Astrocyte (in vitro differentiated cells and primary cell): ENCODE measurements at regions not wholly inside any gene's neighbourhood (a gene's known extent, or its start where the extent isn't known, plus 50 kb on each side); places are given as distances from the start of the nearest gene placed in this dataset.

Experiments used
- DNase-seq: peaks from one replicate; pipeline ENCODE4 v3.0.0-alpha.2; 2010; ENCODE audit warnings: low read depth
- FAIRE-seq: peaks from 2 replicates; lab custom pipeline; 2011; peaks lifted over from hg19 to GRCh38; lab: Jason Lieb, UNC
- H2AFZ ChIP-seq: 2 replicates; pipeline ENCODE4 v1.6.0; 2012; ENCODE audit warnings: low read depth, low read length, inconsistent platforms
- H3K27ac ChIP-seq: 2 replicates; pipeline ENCODE4 v1.5.1; 2011; ENCODE audit warnings: low read depth, low read length, inconsistent platforms
- H3K27me3 ChIP-seq: 2 replicates; pipeline ENCODE4 v1.6.0; 2011; ENCODE audit warnings: low read length, inconsistent platforms; ENCODE audit not compliant: insufficient read depth
- H3K36me3 ChIP-seq: 2 replicates; pipeline ENCODE4 v1.5.1; 2011; ENCODE audit warnings: low read length, inconsistent platforms; ENCODE audit not compliant: insufficient read depth
- H3K4me1 ChIP-seq: 2 replicates; pipeline ENCODE4 v1.5.1; 2011; ENCODE audit warnings: low read length, inconsistent platforms; ENCODE audit not compliant: insufficient read depth
- H3K4me2 ChIP-seq: 2 replicates; pipeline ENCODE4 v1.6.0; 2012; ENCODE audit warnings: low read length, inconsistent platforms
- H3K4me3 ChIP-seq: 2 replicates; pipeline ENCODE4 v1.5.1; 2011; ENCODE audit warnings: low read depth, mild to moderate bottlenecking, low read length, inconsistent platforms; ENCODE audit not compliant: insufficient read depth
- H3K79me2 ChIP-seq: 2 replicates; pipeline ENCODE4 v1.6.0; 2012; ENCODE audit warnings: mild to moderate bottlenecking, low read length, inconsistent platforms; ENCODE audit not compliant: insufficient read depth
- H3K9ac ChIP-seq: 2 replicates; pipeline ENCODE4 v1.6.0; 2012; ENCODE audit warnings: mild to moderate bottlenecking, low read length, inconsistent platforms
- H3K9me3 ChIP-seq: 2 replicates; pipeline ENCODE4 v1.5.1; 2012; ENCODE audit warnings: low read depth, mild to moderate bottlenecking, low read length, inconsistent platforms; ENCODE audit not compliant: insufficient read depth
- H4K20me1 ChIP-seq: 2 replicates; pipeline ENCODE4 v1.6.0; 2012; ENCODE audit warnings: low read length, inconsistent platforms; ENCODE audit not compliant: insufficient read depth
- H3K27ac Mint-ChIP-seq: one replicate; pipeline ENCODE4 v1.8.0; 2021; ENCODE audit warnings: mild to moderate bottlenecking, mixed read lengths; ENCODE audit not compliant: unreplicated experiment
- H3K27me3 Mint-ChIP-seq: one replicate; pipeline ENCODE4 v1.8.0; 2021; ENCODE audit warnings: low read depth, mixed read lengths; ENCODE audit not compliant: unreplicated experiment
- H3K36me3 Mint-ChIP-seq: one replicate; pipeline ENCODE4 v1.8.0; 2021; ENCODE audit warnings: low read depth, mixed read lengths; ENCODE audit not compliant: unreplicated experiment
- H3K4me1 Mint-ChIP-seq: one replicate; pipeline ENCODE4 v1.8.0; 2021; ENCODE audit warnings: low read depth, mixed read lengths; ENCODE audit not compliant: unreplicated experiment
- H3K4me3 Mint-ChIP-seq: one replicate; pipeline ENCODE4 v1.8.0; 2021; ENCODE audit warnings: mild to moderate bottlenecking, moderate library complexity, mixed read lengths; ENCODE audit not compliant: unreplicated experiment
- H3K9me3 Mint-ChIP-seq: one replicate; pipeline ENCODE4 v1.8.0; 2021; ENCODE audit warnings: mild to moderate bottlenecking, mixed read lengths; ENCODE audit not compliant: unreplicated experiment
- CTCF ChIP-seq: IDR thresholded peaks from 2 replicates; pipeline ENCODE4 v1.5.1; 2011; ENCODE audit warnings: low read depth, mild to moderate bottlenecking, inconsistent platforms, low read length, moderate library complexity; ENCODE audit not compliant: insufficient read depth
- EZH2 ChIP-seq: IDR thresholded peaks from 2 replicates; pipeline ENCODE4 v1.6.1; 2012; ENCODE audit warnings: mild to moderate bottlenecking, low read length, inconsistent platforms; ENCODE audit not compliant: insufficient read depth

DNA sequence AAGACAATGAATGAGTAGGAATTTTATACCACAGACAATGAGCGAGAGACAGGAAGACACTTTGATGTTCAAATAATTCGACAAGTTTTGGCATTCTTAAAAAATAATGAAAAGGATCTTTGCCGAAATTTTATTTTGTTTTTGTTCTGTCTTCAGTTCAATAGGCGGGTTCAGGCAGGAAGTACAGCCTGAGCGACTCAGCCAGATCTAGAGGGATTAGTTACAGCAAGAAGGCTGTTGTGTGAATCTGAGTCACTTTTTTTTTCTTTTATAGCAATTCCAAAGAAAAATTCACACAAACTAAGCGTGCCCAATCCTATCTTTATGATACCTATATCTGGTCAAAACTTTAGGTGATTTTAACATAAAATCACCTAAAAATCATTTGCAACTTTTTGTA, 505.4 kb upstream of the FAM241A start:
- Mint-ChIP-seq H3K27me3 (no peaks in the 10 kb centered on the region), H3K9me3 (no peaks in the 10 kb centered on the region), H3K4me1 (peaks cover 2% of the 10 kb centered on the region), H3K4me3 (no peak overlapping the region), H3K27ac (no peak overlapping the region), H3K36me3 (no peaks in the 10 kb centered on the region)
- Histone ChIP-seq H2AFZ (no peak overlapping the region), H3K79me2 (no peaks in the 10 kb centered on the region), H3K27ac (no peak overlapping the region), H3K4me3 (no peak overlapping the region), H3K9me3 (no peaks in the 10 kb centered on the region), H3K27me3 (no peaks in the 10 kb centered on the region), H4K20me1 (no peaks in the 10 kb centered on the region), H3K36me3 (no peaks in the 10 kb centered on the region), H3K4me1 (no peaks in the 10 kb centered on the region), H3K9ac (no peak overlapping the region), H3K4me2 (peak overlapping the region; percentile 54)
- FAIRE-seq (peak; percentile 26), DNase-seq (peak; percentile 6)
- TF ChIP-seq EZH2 (no peak), CTCF (no peak)

DNA sequence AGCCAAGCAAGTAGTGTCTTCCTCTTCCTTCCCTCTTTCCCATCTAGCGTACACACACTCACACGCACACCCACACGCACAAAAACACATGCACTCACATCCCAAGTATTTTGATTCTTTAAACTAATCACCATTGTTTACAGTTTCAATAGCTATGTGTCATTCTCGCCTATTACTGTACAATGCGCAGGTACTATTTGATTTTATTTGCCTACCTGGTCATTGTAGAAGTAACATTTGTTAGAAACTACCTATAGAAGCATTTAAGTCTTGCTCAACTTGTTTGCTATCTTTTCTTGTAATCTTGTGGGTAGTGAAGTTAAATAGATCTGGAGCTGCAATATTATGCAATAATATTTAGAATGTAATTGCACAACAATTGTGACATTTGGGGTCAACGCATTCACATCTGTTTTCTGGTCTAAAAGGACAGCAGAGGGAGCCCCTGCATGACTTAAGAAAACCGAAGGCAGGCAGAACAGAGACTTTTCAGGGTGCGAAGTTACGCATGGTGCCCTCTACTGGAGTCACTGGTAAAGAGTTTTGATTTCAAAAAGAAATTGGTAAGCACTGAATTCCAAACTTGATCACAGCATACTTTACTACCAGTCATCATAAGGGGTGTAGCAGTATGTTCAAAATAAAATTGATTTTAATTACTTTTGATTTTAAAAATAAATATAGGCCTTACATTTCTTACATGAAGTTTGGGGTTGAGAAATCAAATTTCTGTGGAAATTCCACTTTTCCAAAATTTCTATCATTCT, 503.3 kb upstream of the FAM241A start:
- Mint-ChIP-seq H3K36me3 (no peaks in the 10 kb centered on the region), H3K9me3 (no peaks in the 10 kb centered on the region), H3K27me3 (no peaks in the 10 kb centered on the region), H3K4me1 (peaks cover 2% of the 10 kb centered on the region), H3K27ac (no peak overlapping the region), H3K4me3 (no peak overlapping the region)
- Histone ChIP-seq H3K36me3 (no peaks in the 10 kb centered on the region), H3K4me2 (no peak overlapping the region), H3K9ac (no peak overlapping the region), H3K27ac (no peak overlapping the region), H3K4me3 (no peak overlapping the region), H3K9me3 (no peaks in the 10 kb centered on the region), H3K27me3 (no peaks in the 10 kb centered on the region), H3K4me1 (no peaks in the 10 kb centered on the region), H4K20me1 (no peaks in the 10 kb centered on the region), H2AFZ (no peak overlapping the region), H3K79me2 (no peaks in the 10 kb centered on the region)
- DNase-seq (peak; percentile 73), FAIRE-seq (peak; percentile 83)
- TF ChIP-seq EZH2: no peak
- TF ChIP-seq CTCF: peak; percentile 95

DNA sequence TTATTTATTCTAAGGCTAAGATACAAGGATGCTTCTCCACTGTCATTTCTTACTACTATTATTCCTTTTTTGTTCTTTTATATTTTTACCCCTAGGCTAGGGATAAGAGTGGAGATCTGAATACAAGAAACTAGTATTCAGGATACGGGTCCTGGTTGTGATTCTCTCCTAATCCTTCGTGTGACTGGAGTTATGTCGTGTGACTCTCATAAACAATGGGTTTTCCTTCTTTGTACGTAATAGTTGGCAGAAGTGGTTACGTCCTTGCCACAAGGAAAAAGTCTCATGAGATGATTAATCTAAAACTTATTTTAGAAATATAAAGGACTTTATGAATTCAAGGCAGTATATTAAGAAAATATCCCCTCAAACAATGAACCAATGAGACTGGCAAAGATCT, 497.2 kb upstream of the FAM241A start:
- H2AFZ ChIP-seq: no peak overlapping the region
- no peak overlapping the region for H3K4me3 ChIP-seq
- no peaks in the 10 kb centered on the region for H3K36me3 Mint-ChIP-seq
- H3K4me1 ChIP-seq: no peaks in the 10 kb centered on the region
- H3K9me3 Mint-ChIP-seq: no peaks in the 10 kb centered on the region
- no peaks in the 10 kb centered on the region for H3K9me3 ChIP-seq
- no peak overlapping the region for H3K4me2 ChIP-seq
- no peaks in the 10 kb centered on the region for H3K27me3 ChIP-seq
- no peak for FAIRE-seq
- H3K27ac Mint-ChIP-seq: no peak overlapping the region
- no peak overlapping the region for H3K9ac ChIP-seq
- no peaks in the 10 kb centered on the region for H3K27me3 Mint-ChIP-seq
- TF ChIP-seq CTCF (no peak), EZH2 (no peak)
- no peaks in the 10 kb centered on the region for H3K36me3 ChIP-seq
- DNase-seq: no peak
- H3K27ac ChIP-seq: no peak overlapping the region
- no peak overlapping the region for H3K4me3 Mint-ChIP-seq
- no peaks in the 10 kb centered on the region for H3K79me2 ChIP-seq
- H3K4me1 Mint-ChIP-seq: no peaks in the 10 kb centered on the region
- no peaks in the 10 kb centered on the region for H4K20me1 ChIP-seq
